T1000 (cell line): ENCODE measurements at regions not wholly inside any gene's neighbourhood (a gene's known extent, or its start where the extent isn't known, plus 50 kb on each side); places are given as distances from the start of the nearest gene placed in this dataset.
A peak's percentile ranks its signal among the peaks of the same experiment; 100 is the strongest.

Source experiments
- DNase-seq: peaks from one replicate; lab custom pipeline; 2025; ENCODE audit warnings: mixed read lengths; lab: John Stamatoyannopoulos, UW

- DNase-seq: no peak
Observed at GRCh38 chr6:126747728-126748540, 370.5 kb upstream of the RSPO3 start.

- DNase-seq: no peak
Observed at GRCh38 chr6:126753606-126754005, 364.9 kb upstream of the RSPO3 start.

- DNase-seq: no peak
Observed at GRCh38 chr6:126761854-126762253, 356.6 kb upstream of the RSPO3 start.

- no peak for DNase-seq
Observed at GRCh38 chr6:126764104-126764503, 354.4 kb upstream of the RSPO3 start.

- no peak for DNase-seq
Observed at GRCh38 chr6:126764671-126765070, 353.8 kb upstream of the RSPO3 start.

GRCh38 chr6:126766820-126767219, 351.7 kb upstream of the RSPO3 start:
- no peak for DNase-seq

GRCh38 chr6:126767711-126768110, 350.8 kb upstream of the RSPO3 start:
- DNase-seq: no peak

GRCh38 chr6:126770176-126770575, 348.3 kb upstream of the RSPO3 start:
- DNase-seq: no peak

GRCh38 chr6:126773112-126773805, 345.2 kb upstream of the RSPO3 start:
- no peak for DNase-seq

- no peak for DNase-seq
Observed at GRCh38 chr6:126779331-126779730, 339.1 kb upstream of the RSPO3 start.

GRCh38 chr6:126781582-126781981, 336.9 kb upstream of the RSPO3 start:
- no peak for DNase-seq

- DNase-seq: no peak
Observed at GRCh38 chr6:126784161-126784790, 334.2 kb upstream of the RSPO3 start.

- DNase-seq: no peak
Observed at GRCh38 chr6:126786262-126786661, 332.2 kb upstream of the RSPO3 start.

- DNase-seq: no peak
Observed at GRCh38 chr6:126787635-126788034, 330.8 kb upstream of the RSPO3 start.

- no peak for DNase-seq
Observed at GRCh38 chr6:126788861-126789365, 329.6 kb upstream of the RSPO3 start.

GRCh38 chr6:126792340-126793085, 326.0 kb upstream of the RSPO3 start:
- no peak for DNase-seq

- no peak for DNase-seq
Observed at GRCh38 chr6:126795161-126795560, 323.3 kb upstream of the RSPO3 start.

- DNase-seq: no peak
Observed at GRCh38 chr6:126797981-126798380, 320.5 kb upstream of the RSPO3 start.

- no peak for DNase-seq
Observed at GRCh38 chr6:126803769-126804168, 314.7 kb upstream of the RSPO3 start.

- peak; percentile 14 for DNase-seq
Observed at GRCh38 chr6:126804332-126805064, 314.0 kb upstream of the RSPO3 start.

GRCh38 chr6:126805861-126806260, 312.6 kb upstream of the RSPO3 start:
- DNase-seq: no peak
